AG08395 (cell line): ENCODE measurements at regions not wholly inside any gene's neighbourhood (a gene's known extent, or its start where the extent isn't known, plus 50 kb on each side); places are given as distances from the start of the nearest gene placed in this dataset.

Experiments
- DNase-seq: peaks from one replicate; pipeline ENCODE4 v3.0.0; 2012; ENCODE audit warnings: mixed read lengths, low spot score

DNA sequence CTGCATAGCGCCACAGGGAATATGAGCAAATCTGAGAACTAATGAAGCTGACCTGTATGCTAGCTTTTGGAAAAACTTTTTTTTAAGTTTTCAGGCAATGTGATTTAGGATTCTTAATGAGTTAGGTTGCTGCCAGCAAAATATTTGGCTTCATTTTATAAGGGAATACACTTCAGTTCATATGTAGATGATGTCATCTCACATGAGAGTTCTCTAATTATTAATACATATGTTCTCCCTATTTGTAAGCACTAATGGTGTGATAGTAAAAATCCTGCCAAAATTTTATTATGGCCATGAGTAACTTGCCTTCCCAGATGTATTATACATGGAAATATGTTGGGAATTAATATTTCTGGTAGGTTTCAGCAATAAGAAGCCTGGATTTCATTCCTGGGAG lies 573.8 kb downstream of the EPM2A start:
- DNase-seq = no peak

DNA sequence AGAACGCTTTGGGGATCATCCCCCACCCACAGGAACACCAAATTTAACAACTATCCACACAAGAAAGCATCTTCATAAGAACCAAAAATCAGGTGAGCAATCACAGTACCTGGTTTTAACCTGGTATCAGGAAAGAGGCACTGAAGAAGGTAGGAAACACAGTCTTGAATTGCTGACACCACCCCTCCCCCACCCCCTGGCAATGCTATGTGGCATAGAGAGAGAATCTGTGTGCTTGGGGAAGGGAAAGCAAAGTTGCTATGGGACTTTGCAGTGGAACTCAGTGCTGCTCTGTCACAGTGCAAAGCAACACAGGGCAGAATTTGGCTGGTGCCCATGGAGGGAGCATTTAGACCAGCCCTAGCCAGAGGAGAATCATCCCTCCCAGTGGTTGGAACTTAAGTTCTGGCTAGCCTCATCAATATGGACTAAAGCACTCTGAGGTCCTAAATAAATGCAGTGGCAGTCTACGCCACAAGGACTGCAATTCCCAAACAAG lies 565.5 kb downstream of the EPM2A start:
- DNase-seq = no peak

DNA sequence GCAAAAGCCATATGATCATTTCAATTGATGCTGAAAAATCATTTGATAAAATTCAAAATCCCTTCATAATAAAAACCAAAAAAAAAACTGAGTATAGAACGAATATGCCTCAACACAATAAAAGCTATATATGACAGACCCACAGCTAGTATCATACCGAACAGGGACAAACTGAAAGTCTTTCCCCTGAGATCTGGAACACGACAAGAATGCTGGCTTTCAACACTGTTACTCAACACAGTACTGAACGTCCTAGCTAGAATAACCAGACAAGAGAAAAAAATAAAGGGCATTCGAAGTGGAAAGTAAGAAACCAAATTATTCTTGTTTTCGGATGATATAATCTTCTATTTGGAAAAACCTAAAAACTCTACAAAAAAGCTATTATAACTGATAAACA lies 559.9 kb downstream of the EPM2A start:
- DNase-seq = no peak

DNA sequence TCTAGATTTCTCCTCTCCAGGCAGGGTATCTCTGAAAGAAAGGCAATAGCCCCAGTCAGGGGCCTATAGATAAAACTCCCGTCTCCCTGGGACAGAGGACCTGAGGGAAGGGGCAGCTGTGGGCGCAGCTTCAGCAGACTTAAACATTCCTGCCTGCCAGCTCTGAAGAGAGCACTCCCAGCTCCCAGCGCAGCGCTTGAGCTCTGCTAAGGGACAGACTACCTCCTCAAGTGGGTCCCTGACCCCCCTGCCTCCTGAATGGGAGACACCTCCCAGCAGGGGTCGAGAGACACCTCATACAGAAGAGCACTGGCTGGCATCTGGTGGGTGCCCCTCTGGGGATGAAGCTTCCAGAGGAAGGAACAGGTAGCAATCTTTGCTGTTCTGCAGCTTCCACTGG lies 556.9 kb downstream of the EPM2A start:
- no peak for DNase-seq

DNA sequence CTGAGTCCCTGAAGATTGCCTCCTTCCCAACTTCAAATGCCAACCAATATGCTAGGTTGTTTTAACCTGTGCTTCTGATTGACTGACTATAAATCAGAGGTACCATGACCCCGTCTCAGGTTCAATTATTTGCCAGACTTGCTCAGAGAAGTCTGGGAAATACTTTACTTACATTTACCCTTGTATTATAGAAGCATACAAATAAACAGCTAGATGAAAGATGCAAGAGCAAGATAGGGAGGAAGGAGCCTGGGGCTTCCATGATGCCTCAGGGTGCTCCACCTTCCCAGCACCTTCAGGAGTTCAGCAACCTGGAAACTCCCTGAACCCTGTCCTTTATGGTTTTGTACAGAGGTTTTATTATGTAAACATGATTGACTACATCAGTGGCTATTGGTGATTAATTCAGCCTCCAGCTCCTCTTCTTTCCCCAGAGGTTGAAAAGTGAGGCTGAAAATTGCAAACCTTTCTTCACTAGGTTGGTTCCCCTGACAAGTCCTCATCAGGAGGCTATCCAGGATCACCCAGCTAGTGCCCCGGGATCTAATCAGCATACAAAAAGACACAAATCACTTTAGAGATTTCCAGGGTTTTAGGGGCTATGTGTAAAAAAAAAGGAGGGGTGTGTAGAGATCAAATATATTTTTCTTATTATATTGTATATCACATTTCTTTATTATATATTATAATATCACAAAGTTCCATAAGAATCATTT lies 547.7 kb downstream of the EPM2A start:
- no peak for DNase-seq

DNA sequence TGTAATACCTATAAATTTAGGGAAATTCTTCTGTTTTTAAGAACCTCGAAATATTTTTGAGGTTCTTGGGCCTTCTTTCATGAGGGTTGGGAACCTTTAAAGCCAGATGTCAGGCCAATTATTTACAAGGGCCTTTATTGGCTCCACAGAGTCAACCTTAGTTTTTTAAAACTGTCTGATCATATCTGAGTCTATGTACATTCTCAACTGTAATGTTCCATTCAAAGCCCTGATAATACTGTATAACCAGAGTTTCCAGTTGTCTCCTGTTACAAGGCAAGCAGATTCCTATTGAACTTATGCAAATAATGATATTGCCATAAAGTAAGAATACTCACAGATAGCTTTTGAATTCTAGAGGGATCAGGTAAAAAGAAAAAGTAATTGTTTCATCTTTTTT lies 545.5 kb downstream of the EPM2A start:
- no peak for DNase-seq

DNA sequence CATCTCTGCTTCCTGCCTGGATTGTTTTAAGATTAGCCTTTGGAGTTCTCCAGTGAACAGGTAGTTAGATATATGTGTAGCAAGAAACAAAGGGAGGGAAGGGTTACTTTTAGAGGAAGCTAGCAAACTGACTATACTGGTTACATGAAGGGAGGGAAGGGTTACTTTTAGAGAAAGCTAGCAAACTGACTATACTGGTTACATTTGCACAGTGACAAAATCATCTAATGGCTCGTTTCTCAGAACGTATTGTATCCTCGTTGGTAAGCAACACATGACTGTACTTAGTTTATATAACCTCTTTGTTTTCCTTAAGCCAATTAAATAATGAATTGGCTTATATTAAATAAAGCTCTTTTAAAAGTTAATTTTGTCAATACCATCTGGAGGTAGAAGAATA lies 540.9 kb downstream of the EPM2A start:
- DNase-seq = no peak

DNA sequence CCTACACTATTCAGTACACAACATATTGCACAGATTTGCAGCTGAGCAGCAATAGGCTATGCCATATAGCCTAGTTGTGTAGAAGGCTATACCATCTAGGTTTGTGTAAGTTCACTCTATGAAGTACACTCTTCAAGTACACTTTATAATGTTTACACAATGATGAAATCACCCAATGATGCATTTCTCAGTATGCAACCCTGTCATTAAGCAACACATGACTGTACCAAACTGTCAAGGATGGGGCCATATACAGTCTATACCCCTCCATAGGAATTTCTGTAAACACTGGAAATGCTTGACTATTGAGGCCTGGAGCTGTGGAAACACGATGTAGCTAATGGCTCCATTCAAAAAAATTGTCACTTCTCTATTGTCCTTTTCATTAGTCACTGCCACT lies 535.4 kb downstream of the EPM2A start:
- DNase-seq = no peak

DNA sequence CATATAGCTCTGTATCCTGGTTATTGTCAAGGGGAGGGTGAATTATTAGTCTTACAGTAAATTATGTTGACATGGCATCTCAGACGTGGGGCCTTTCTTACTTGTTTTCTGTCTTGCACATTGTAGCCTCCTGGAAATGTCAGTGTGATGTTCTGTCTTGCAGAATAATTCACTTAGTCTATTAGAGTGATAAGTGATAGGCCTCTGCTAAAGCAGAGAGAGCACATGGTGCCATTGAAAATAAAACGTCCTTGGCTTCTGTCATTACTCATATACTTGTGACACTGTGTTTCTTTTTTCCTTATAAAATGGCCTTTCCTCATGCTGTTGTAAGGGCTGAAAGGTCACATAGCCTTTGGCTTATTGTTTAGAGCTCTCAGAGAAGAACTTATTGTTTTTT lies 531.0 kb downstream of the EPM2A start:
- DNase-seq = no peak

DNA sequence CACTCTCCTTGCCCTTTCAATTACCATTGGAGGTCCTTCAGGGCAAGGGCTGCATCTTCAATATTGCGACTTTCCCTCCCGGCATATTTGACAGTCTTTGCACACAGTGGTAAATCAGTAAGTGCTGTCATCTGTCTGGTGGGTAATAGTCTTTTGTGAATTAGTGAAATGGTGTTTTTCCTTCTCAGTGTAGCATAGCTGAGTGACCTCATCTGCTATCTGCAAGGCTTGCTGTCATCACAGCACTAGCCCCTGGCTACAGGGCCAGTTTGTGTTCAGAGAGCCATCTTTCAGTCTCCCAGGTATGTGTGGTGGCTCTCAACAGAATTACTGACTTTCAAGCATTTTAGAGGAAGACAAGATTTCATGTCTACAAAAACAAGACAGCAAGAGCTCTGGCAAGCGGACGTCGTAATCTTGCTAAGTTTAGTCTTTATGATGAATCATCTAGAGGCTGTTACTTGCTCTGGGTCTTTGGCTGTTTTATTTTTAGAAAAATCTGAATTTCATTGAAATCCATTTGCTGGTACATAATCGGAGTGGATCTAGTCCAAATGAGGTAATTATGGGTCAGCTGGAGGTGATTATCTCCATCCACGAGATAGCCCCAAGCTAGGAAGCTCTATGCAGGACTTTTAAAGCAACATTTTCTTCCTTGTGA lies 528.9 kb downstream of the EPM2A start:
- DNase-seq = peak; percentile 69

DNA sequence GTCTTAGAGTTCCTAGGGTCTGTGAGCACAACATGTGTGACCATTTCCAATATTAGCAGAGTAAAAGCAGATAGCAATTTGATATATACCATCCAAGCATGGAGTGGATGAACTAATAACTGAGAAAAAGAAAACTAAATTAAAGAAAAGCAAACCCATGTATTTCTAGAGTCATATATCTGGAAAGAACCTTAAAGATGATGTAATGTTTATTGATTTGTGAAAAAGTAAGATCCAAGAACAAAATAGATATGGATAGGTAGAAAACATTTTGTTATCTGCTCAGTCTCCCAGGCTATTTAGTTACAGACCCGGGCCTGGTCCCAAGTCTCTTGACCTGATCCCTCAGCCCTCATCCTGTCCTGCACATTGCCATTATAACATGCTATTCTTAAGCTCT lies 526.8 kb downstream of the EPM2A start:
- DNase-seq = no peak

DNA sequence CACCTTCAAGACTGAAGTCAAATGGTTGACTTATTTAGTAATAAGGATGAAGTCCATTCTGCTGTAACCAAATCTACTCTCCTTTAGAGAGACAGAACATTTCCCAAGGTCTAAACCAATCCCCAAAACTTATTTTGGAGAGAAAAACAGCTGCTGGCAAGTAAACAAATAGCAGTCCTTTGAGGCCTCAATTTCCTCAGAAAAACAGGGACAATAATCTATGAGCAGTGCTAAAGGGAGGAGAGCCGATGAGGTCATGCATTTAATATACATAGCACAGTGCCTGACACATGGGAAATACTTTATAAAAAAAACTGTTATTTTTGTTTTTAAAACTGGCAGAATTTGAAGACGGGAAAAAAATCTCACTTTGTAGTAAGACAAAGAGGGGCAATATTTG lies 526.0 kb downstream of the EPM2A start:
- DNase-seq = no peak

DNA sequence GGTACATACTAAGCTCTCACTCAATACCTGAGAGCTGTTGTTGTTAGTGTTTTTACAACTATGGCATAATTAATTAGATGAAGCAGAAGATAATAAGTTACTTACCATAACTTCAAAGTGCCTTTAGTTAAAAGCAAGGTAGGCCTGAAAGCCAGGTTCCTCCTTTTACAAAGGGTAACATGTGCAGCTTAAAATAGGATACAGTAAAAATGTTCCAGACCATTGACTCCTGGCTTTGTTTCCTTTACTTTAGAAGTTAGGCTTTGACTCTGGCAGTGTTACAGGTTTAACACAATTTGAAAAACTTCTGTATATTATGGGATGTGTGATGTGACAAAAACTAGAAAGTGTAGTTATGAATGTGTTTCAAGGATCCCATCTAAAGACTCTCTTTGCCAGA lies 522.5 kb downstream of the EPM2A start:
- no peak for DNase-seq

DNA sequence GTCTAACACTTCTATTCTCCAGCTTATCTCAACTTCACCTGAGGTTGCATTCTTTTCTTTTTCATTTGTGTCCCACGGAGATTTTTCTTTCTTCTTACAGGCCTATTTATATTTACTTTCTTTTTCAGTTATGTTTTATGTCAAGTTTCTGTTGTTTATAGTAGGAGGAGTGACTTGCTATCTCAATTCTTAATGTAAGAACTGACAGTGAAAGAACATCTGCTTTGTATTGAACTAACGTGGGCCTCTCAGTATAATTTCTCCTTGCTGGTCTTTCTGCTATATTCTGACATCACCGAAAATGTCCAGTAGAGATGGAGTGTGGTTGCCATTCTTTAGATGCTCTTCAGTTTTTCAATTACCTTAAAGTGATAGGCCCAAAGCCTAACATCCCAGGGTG lies 521.7 kb downstream of the EPM2A start:
- DNase-seq = no peak

DNA sequence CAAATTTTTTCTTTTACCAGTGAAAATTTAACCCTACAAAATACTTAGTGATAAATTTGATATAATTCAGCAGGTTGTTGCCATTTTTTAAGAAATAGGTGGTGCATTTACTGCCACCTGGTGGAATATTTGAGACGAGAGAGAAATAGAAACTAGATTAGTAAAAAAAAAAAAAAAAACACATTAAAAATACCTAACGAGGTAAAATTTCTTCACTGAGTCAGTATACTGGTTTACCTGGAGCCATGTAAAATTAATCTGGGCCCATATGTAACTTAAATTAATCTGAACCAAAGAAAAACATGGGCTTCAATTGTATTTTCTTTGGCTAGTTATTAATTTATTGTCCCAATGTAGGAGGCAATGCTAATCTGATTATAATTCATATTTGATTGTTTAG lies 520.8 kb downstream of the EPM2A start:
- peak; percentile 24 for DNase-seq

DNA sequence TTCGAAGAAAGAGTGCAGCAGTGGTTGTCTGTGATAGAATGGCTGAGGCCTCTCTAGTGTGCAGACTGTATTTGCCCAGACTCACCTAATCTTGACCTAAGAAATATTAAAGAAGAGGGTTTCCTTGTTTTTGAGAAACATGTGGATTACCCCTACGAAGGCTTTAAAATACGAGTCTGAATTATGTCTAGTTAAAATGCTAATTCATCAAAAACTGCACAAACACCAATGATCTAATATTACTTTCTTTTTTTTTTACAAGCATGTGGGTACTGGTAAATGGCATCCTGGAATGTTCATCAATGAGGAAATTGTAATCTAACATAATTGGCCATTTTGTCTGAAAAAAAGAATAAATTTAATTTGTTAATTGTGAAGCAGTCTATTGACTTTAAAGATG lies 510.9 kb downstream of the EPM2A start:
- DNase-seq = no peak

DNA sequence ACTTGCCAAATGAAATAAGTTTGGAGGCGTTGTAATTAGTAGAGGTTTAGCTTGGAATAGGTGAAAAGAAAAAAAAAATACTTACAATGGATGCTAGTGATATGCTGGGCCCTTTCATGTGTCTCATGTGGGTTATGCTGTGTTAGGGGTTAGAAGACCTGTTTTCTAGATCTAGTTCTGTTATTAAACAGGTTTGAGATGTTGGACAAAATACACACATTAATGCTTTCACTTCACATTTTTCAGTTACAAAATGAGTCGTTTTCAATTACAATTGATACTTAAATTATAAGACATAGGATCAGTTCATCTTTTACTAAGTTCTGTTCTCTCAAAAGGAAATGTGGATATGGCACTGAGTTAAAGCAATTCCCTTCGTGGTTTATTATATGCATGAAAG lies 509.8 kb downstream of the EPM2A start:
- no peak for DNase-seq

DNA sequence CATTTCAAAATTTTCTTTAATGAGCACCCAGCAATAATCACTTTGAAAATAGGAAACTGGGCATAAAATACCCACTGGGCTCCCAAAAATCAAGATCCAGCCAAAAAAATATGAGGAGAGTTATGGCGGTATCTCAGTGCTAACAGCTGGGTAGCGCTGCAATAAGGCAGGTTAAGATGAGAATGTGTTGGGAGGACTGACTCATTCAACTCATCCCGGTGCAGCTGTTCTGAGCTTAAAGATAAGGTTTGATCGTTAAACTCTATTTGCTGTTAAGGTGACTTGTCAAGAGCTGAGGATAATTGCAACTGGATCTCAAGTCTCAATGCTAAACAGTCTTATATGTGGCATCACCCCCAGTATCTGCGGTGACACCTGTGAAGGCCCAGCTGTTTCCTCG lies 507.7 kb downstream of the EPM2A start:
- DNase-seq = no peak

DNA sequence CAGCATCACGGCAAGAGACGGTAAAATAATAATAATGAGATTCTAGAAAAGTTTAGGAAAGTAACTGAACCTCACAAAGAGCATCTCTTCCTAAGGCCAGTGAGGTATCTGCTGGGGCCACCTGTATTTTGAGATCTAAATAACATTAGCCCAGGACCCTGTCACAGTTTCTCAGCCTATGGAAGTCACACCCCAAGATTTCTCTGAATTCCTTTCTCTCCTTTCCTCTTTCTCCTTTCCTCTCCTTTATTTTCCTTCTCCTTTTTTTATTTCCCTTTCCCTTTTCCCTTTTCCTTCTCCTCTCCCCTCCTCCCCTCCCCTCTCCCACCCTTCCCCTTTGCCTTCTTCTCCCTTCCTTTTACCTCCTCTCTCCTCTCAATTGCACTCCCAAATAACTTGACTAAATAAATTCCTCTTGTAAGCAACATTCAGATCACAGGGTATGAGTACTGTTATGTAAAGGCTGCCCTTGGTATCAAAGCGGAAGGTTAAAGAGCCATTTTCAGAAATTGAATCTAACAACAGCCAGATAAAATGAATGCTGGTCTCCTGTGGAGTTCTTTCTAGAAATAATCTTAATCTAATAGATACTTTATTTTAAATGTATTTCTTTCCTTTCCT lies 506.2 kb downstream of the EPM2A start:
- DNase-seq = no peak

DNA sequence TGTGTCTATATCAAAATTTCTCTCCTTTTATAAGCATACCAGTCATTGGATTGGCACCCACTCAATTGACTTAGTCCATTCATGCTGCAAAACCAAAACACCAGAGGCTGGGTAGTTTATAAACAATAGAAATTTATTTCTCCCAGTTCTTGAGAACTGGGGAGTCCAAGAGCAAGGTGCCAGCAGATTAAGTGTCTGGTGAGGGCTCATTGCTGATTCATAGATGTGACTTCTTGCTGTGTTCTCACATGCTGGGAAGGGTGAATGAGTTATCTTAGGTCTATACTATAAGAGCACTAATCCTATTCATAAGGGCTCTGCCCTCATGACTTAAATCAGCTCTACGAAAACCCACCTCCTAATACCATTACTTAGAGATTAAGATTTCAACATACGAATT lies 501.4 kb downstream of the EPM2A start:
- DNase-seq = no peak

DNA sequence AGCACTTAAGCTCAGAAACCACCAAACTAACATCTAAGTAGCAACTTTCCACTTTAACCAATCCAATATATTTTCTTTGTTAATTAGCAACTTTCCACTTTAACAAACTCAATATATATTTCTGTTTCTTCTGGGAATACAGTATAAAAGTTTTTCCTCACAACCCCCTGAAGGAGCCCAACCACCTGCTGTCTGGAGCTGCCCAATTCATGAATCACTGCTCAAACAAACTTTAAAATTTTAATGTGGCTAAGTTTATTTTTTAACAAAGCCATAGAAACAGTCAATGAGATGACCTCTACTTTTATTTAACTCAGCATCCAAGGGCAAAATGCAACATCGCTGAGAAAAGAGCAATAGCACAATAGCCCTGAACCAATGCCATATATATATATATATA lies 500.1 kb downstream of the EPM2A start:
- no peak for DNase-seq

DNA sequence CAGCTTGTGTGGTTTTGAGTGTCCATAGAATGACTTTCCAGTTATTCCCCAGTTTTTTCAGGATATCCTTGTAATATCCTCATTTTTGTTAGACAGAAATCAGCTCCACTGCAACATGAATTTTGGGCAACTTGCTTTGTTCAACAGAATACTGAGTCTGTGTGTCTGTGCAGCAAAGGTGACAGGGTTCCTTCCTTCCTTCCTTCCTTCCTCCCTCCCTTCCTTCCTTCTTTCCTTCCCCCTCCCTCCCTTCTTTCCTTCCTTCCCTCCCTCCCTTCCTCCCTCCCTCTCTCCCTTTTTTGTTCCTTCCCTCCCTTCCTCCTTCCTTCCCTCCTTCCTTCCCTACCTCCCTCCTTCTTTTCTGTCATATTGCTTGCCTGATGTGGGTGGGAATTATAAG lies 496.5 kb downstream of the EPM2A start:
- no peak for DNase-seq

DNA sequence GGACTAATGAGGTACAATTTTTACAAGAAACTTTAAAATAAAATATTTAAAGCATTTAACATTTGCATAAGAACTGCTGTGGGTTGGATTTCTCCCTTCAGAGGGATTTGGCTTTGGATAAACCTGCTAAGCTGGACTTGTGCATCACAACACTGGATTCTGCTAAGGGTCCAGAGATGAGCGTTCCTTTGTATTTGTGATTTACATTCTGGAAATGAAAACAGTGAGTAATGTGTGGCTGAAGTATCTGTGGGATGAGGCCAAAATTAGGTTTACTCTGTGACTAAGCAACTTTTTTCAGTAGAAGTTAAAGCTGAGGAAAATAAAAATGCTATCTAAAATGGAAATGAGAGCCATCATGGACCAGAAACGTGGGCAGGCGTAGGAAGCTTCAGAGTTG lies 494.3 kb downstream of the EPM2A start:
- peak; percentile 51 for DNase-seq

DNA sequence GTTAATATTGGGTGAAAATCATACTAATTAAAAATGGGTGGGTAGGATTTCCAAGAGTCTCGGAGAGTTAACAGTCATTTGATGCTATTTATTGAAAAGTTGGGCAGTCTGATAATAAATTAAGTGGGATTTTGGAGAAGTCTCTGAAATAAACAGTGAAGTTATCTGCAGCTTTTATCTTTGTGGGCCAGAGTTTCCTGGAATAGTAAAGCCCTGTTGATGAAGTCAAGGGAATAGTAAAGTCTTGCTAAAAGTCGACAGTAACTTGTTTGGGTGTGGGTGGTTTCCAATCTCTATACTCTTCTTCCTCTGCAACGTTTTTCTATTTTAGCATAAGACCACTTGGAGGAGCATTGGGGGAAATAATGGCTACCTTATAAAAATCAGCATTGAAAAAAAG lies 493.6 kb downstream of the EPM2A start:
- no peak for DNase-seq
